IMR-90 (cell line): ENCODE measurements at regions not wholly inside any gene's neighbourhood (a gene's known extent, or its start where the extent isn't known, plus 50 kb on each side); places are given as distances from the start of the nearest gene placed in this dataset.

Experiments used
- ATAC-seq: fragments of 200-7000 bp; cut with Tn5 transposase; 2 replicates; pipeline ENCODE4 v1.9.1; 2020; ENCODE audit warnings: low read depth, mild to moderate bottlenecking, moderate library complexity
- BruUV-seq: library from RNA; stranded (reverse); fragments of 400-500 nt; replicated peaks from 2 replicates; lab custom pipeline; 2021; lab: Mats Ljungman, UMichigan
- CTCF ChIA-PET: fragments of 300-600 bp; formaldehyde crosslinking; extraction: SDS; loops from one replicate; lab custom pipeline; 2021; ENCODE audit warnings: antibody characterized with exemption; lab: Yijun Ruan, JAX
- POLR2A ChIA-PET: fragments of 300-600 bp; sonication (Branson Sonifier 250); formaldehyde crosslinking; loops from one replicate; lab custom pipeline; 2022; ENCODE audit warnings: antibody characterized with exemption; ENCODE audit not compliant: unreplicated experiment; lab: Charles Lee
- DNase-seq: peaks from one replicate; pipeline ENCODE4 v3.0.0; 2013
- H2AFZ ChIP-seq: replicated peaks from 2 replicates; pipeline ENCODE3; 2013; ENCODE audit warnings: low read length, mild to moderate bottlenecking; ENCODE audit not compliant: poor library complexity
- H2AK5ac ChIP-seq: 2 replicates; pipeline ENCODE4 v1.6.1; 2013; ENCODE audit warnings: low read depth, low read length, inconsistent platforms
- H2AK9ac ChIP-seq: replicated peaks from 2 replicates; pipeline ENCODE3; 2013; ENCODE audit warnings: mild to moderate bottlenecking, low read depth, low read length, moderate library complexity; ENCODE audit not compliant: poor library complexity
- H2BK120ac ChIP-seq: 2 replicates; pipeline ENCODE4 v1.6.1; 2013; ENCODE audit warnings: low read depth, low read length, inconsistent platforms
- H2BK15ac ChIP-seq: 3 replicates; pipeline ENCODE4 v1.6.1; 2013; ENCODE audit warnings: low read depth, low read length, inconsistent platforms
- H2BK20ac ChIP-seq: 2 replicates; pipeline ENCODE4 v1.6.1; 2013; ENCODE audit warnings: low read depth, mild to moderate bottlenecking, inconsistent platforms, low read length, moderate library complexity
- H2BK5ac ChIP-seq: 2 replicates; pipeline ENCODE4 v1.6.1; 2013; ENCODE audit warnings: mild to moderate bottlenecking, low read depth, low read length, inconsistent platforms; ENCODE audit not compliant: poor library complexity, severe bottlenecking
- H3K14ac ChIP-seq: replicated peaks from 2 replicates; pipeline ENCODE4 v1.6.1; 2013; ENCODE audit warnings: low read depth, low read length, inconsistent platforms
- H3K18ac ChIP-seq: 2 replicates; pipeline ENCODE4 v1.6.1; 2013; ENCODE audit warnings: low read depth, low read length, control low read depth
- H3K23ac ChIP-seq: 2 replicates; pipeline ENCODE4 v1.6.1; 2013; ENCODE audit warnings: low read depth, low read length, inconsistent platforms
- H3K27ac ChIP-seq: 2 replicates; pipeline ENCODE4 v1.5.1; 2013; ENCODE audit warnings: mild to moderate bottlenecking, control low read depth, low read length; ENCODE audit not compliant: insufficient read depth
- H3K27me3 ChIP-seq: 2 replicates; pipeline ENCODE4 v1.6.1; 2013; ENCODE audit warnings: low read length; ENCODE audit not compliant: control insufficient read depth, insufficient read depth
- H3K36me3 ChIP-seq: 2 replicates; pipeline ENCODE4 v1.6.1; 2013; ENCODE audit warnings: low read length, mixed read lengths; ENCODE audit not compliant: control insufficient read depth, insufficient read depth
- H3K4ac ChIP-seq: 2 replicates; pipeline ENCODE4 v1.6.1; 2013; ENCODE audit warnings: low read depth, low read length, inconsistent platforms
- H3K4me1 ChIP-seq: 2 replicates; pipeline ENCODE4 v1.6.1; 2013; ENCODE audit warnings: low read length, mixed read lengths; ENCODE audit not compliant: control insufficient read depth, insufficient read depth
- H3K4me2 ChIP-seq: 2 replicates; pipeline ENCODE4 v1.6.1; 2013; ENCODE audit warnings: low read depth, mild to moderate bottlenecking, control low read depth, low read length, moderate library complexity
- H3K4me3 ChIP-seq: 2 replicates; pipeline ENCODE4 v1.5.1; 2013; ENCODE audit warnings: low read depth, mild to moderate bottlenecking, control low read depth, low read length, moderate library complexity; ENCODE audit not compliant: insufficient read depth
- H3K56ac ChIP-seq: 2 replicates; pipeline ENCODE4 v1.6.1; 2013; ENCODE audit warnings: low read length, inconsistent platforms; ENCODE audit not compliant: insufficient read depth; ENCODE audit errors: extremely low read depth
- H3K79me1 ChIP-seq, 2 experiments: 2 replicates each; pipeline ENCODE4 v1.6.1; 2013; ENCODE audit warnings: low read length in 2 of 2, inconsistent platforms in 1 of 2, low read depth in 1 of 2
- H3K9ac ChIP-seq: 2 replicates; pipeline ENCODE4 v1.6.1; 2013; ENCODE audit warnings: low read depth, low read length, control low read depth
- H3K9me1 ChIP-seq: 2 replicates; pipeline ENCODE4 v1.6.1; 2013; ENCODE audit warnings: low read length, inconsistent platforms; ENCODE audit not compliant: insufficient read depth
- H3K9me3 ChIP-seq: 2 replicates; pipeline ENCODE4 v1.6.1; 2013; ENCODE audit warnings: low read length; ENCODE audit not compliant: control insufficient read depth, insufficient read depth
- H4K20me1 ChIP-seq: 2 replicates; pipeline ENCODE4 v1.6.1; 2013; ENCODE audit warnings: low read length, inconsistent platforms; ENCODE audit not compliant: insufficient read depth
- H4K5ac ChIP-seq: 2 replicates; pipeline ENCODE4 v1.6.1; 2013; ENCODE audit warnings: mild to moderate bottlenecking, low read depth, low read length, control low read depth
- H4K8ac ChIP-seq, 2 experiments: 2 replicates each; pipeline ENCODE4 v1.6.1; 2013; ENCODE audit warnings: low read depth in 2 of 2, low read length in 2 of 2, control low read depth in 1 of 2, inconsistent platforms in 1 of 2
- H4K91ac ChIP-seq: 2 replicates; pipeline ENCODE4 v1.6.1; 2013; ENCODE audit warnings: low read depth, low read length, inconsistent platforms; ENCODE audit not compliant: insufficient read depth
- CEBPB ChIP-seq: IDR thresholded peaks from 2 replicates; pipeline ENCODE4 v1.6.1; 2012; ENCODE audit warnings: low read depth, low read length, improper control_type of control experiment
- RFX5 ChIP-seq: IDR thresholded peaks from 2 replicates; pipeline ENCODE4 v1.8.0; 2012; ENCODE audit warnings: low read depth, mild to moderate bottlenecking, low read length, moderate library complexity
- SMC3 ChIP-seq: fragments of 150-350 bp; IDR thresholded peaks from 2 replicates; pipeline ENCODE4 v1.6.1; 2016; ENCODE audit warnings: low read depth, mild to moderate bottlenecking, antibody characterized with exemption, low read length, moderate library complexity
- WGBS, 2 experiments: methylation state at CpG; one replicate each; pipeline versions ENCODE4 v1.1.5 to v1.1.7; 2013; ENCODE audit warnings: missing lambda C conversion rate in 2 of 2; ENCODE audit not compliant: insufficient read length in 1 of 2; ENCODE audit errors: extremely low coverage in 2 of 2; 5-methylcytosine and 5-hydroxymethylcytosine counted together
- dilution Hi-C: fragments of 300-500 bp; cut with HindIII; formaldehyde crosslinking; loops from one replicate; pipeline ENCODE4 v1.14.3; 2018; ENCODE audit warnings: low sequenced_read_pairs; ENCODE audit not compliant: unreplicated experiment
- in situ Hi-C: fragments of 300-500 bp; cut with MboI; formaldehyde crosslinking; loops from 3 replicates; pipeline ENCODE4 v1.14.3; 2019; ENCODE audit warnings: low sequenced_read_pairs, inconsistent platforms, mixed read lengths
- intact Hi-C: fragments of 100-400 bp; cut with micrococcal nuclease; formaldehyde crosslinking; loops from 2 replicates; pipeline ENCODE4 v1.10.0; 2022
- TF ChIP-seq, protein P1 (sequence below): fragments of 150-350 bp; IDR thresholded peaks from 2 replicates; pipeline ENCODE4 v1.6.1; 2016; ENCODE audit warnings: low read depth, mild to moderate bottlenecking, low read length, moderate library complexity, borderline replicate concordance

DNA sequence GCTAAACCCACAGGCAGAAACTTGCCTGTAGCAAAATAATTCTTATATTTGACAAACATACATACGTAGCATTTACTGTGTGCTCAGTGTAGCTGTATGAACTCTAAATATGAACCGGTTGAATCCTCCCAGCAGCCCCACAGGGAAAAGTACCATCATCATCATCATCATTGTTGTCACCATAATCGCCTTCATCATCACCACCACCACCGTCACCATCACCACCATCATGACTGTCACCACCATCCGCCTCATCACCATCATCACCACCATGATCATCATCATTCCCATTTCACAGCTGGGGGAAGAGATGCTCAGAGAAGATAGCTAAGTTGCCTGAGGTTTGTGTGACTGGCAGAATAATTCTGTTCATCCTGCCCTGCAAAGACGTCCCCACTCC lies 81.7 kb downstream of the IRF8 start:
- Histone ChIP-seq H2BK20ac (no peak overlapping the region), H3K79me1 (no peaks in the 10 kb centered on the region), H2AK9ac (no peak overlapping the region), H3K27me3 (peaks cover 82% of the 10 kb centered on the region), H3K9ac (no peak overlapping the region), H4K20me1 (no peaks in the 10 kb centered on the region), H2BK120ac (no peak overlapping the region), H3K14ac (no peak overlapping the region), H2AK5ac (no peak overlapping the region), H3K23ac (no peak overlapping the region), H3K4me3 (no peak overlapping the region), H3K4me2 (no peak overlapping the region), H3K56ac (no peak overlapping the region), H3K4me1 (no peaks in the 10 kb centered on the region), H4K5ac (no peak overlapping the region), H3K36me3 (no peaks in the 10 kb centered on the region), H2AFZ (no peak overlapping the region), H2BK15ac (no peak overlapping the region), H3K27ac (no peak overlapping the region), H3K9me3 (no peaks in the 10 kb centered on the region), H2BK5ac (no peak overlapping the region), H3K4ac (no peak overlapping the region), H4K8ac (no peak overlapping the region), H4K91ac (no peak overlapping the region), H3K18ac (no peak overlapping the region), H3K9me1 (no peaks in the 10 kb centered on the region; the same call in 1 of the 2 replicates)
- no peak for TF ChIP-seq SMC3
- TF ChIP-seq, protein P1, sequence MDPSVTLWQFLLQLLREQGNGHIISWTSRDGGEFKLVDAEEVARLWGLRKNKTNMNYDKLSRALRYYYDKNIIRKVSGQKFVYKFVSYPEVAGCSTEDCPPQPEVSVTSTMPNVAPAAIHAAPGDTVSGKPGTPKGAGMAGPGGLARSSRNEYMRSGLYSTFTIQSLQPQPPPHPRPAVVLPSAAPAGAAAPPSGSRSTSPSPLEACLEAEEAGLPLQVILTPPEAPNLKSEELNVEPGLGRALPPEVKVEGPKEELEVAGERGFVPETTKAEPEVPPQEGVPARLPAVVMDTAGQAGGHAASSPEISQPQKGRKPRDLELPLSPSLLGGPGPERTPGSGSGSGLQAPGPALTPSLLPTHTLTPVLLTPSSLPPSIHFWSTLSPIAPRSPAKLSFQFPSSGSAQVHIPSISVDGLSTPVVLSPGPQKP, result no peak
- no peak for TF ChIP-seq RFX5
- TF ChIP-seq CEBPB, result no peak
- in situ Hi-C loops, result loop anchor here (10.0 kb wide), 1 partner anchor 156 kb away; no protein-coding TSS in a partner anchor
- BruUV-seq, result no TSS peak
- 92% methylated on average over 2 of the region's 6 CpGs; no CpG with 5 or more reads in 1 of the 2 experiments for WGBS, 2 experiments
- CTCF ChIA-PET, result no interaction called here
- DNase-seq (no peak), ATAC-seq (no peak)
- POLR2A ChIA-PET, result no interaction called here
- dilution Hi-C loops, result no loop called here
- intact Hi-C loops, result no loop called here
